Gastrocnemius medialis (tissue), 4 donors: ENCODE measurements at regions not wholly inside any gene's neighbourhood (a gene's known extent, or its start where the extent isn't known, plus 50 kb on each side); places are given as distances from the start of the nearest gene placed in this dataset.

Source experiments
- CTCF ChIP-seq, 5 experiments: fragments of 450-650 bp in 3 of 5; fragments of 200-600 bp in 2 of 5; sonication (generic) in 2 of 5; IDR thresholded peaks in 4 of 5; conservative IDR thresholded peaks in 1 of 5; 1 replicate in 4 of 5; 2 replicates in 1 of 5; pipeline ENCODE4 v1.5.1; 2016 to 2019; ENCODE audit warnings: antibody characterized with exemption in 5 of 5, mild to moderate bottlenecking in 3 of 5, moderate library complexity in 3 of 5
- POLR2A ChIP-seq, 2 donors: fragments of 450-650 bp; IDR thresholded peaks; one replicate each; pipeline ENCODE4 v1.6.1; 2017; ENCODE audit warnings: antibody characterized with exemption in 2 of 2, mild to moderate bottlenecking in 2 of 2, moderate library complexity in 2 of 2

- TF ChIP-seq CTCF (IDR thresholded peaks at IDR 0.05 in 4 of 5, conservative IDR thresholded peaks at IDR 0.05 in 1 of 5) (no peak), POLR2A (IDR thresholded peaks at IDR 0.05) (no peak)
Measured at GRCh38 chr13:56351041-56351440, 789.7 kb upstream of the PRR20A start.
